ENCODE measurements at regions not wholly inside any gene's neighbourhood (a gene's known extent, or its start where the extent isn't known, plus 50 kb on each side); places are given as distances from the start of the nearest gene placed in this dataset.

- H3K4me1 ChIP-seq: no peaks in the 10 kb centered on the region
- WGBS, 2 donors (ENCODE audit: low coverage in 1 of 2): 87 to 94% methylated on average over 3 of the region's 3 CpGs
- H3K9me3 ChIP-seq: no peaks in the 10 kb centered on the region
- DNase-seq: no peak
- H3K27me3 ChIP-seq: no peaks in the 10 kb centered on the region
- intact Hi-C loops (cut with DNase I; ENCODE audit: low total_unique reads): no loop called here
- no peak overlapping the region for H3K4me3 ChIP-seq
- H3K27ac ChIP-seq: no peak overlapping the region
- H3K36me3 ChIP-seq: no peaks in the 10 kb centered on the region
- in situ Hi-C loops (cut with MboI; ENCODE audit: low pct_ligation_motif_present in 1 of 4, low pct_unique_long_range_greater_than_20kb in 1 of 4, low sequenced_read_pairs in 3 of 4): no loop called here
- no peak for TF ChIP-seq POLR2A (IDR thresholded peaks at IDR 0.05)
- TF ChIP-seq EP300 (IDR thresholded peaks at IDR 0.05; ENCODE audit: low read depth): no peak
- no peak for TF ChIP-seq CTCF (IDR thresholded peaks at IDR 0.05)
- TF ChIP-seq POLR2AphosphoS5 (IDR thresholded peaks at IDR 0.05): no peak
Measured at GRCh38 chr2:187769437-187769836, 215.2 kb upstream of the TFPI start.

- H3K4me1 ChIP-seq: no peaks in the 10 kb centered on the region
- no peak for DNase-seq
- 50 to 86% methylated on average over 1 of the region's 1 CpG for whole genome bisulfite sequencing, 2 donors (ENCODE audit: low coverage in 1 of 2)
- H3K9me3 ChIP-seq: no peaks in the 10 kb centered on the region
- no peak overlapping the region for H3K27ac ChIP-seq
- intact Hi-C loops (cut with DNase I; ENCODE audit: low total_unique reads) (no loop called here), in situ Hi-C loops (cut with MboI; ENCODE audit: low pct_ligation_motif_present in 1 of 4, low pct_unique_long_range_greater_than_20kb in 1 of 4, low sequenced_read_pairs in 3 of 4) (no loop called here)
- H3K4me3 ChIP-seq: no peak overlapping the region
- H3K36me3 ChIP-seq: no peaks in the 10 kb centered on the region
- H3K27me3 ChIP-seq: no peaks in the 10 kb centered on the region
- TF ChIP-seq POLR2A (IDR thresholded peaks at IDR 0.05): no peak
- TF ChIP-seq POLR2AphosphoS5 (IDR thresholded peaks at IDR 0.05): no peak
- no peak for TF ChIP-seq EP300 (IDR thresholded peaks at IDR 0.05; ENCODE audit: low read depth)
- TF ChIP-seq CTCF (IDR thresholded peaks at IDR 0.05): no peak
Measured at GRCh38 chr2:187774551-187775071, 220.4 kb upstream of the TFPI start.

- Histone ChIP-seq H3K9me3 (no peaks in the 10 kb centered on the region), H3K27me3 (no peaks in the 10 kb centered on the region), H3K4me1 (no peaks in the 10 kb centered on the region), H3K4me3 (no peak overlapping the region), H3K27ac (no peak overlapping the region), H3K36me3 (no peaks in the 10 kb centered on the region)
- in situ Hi-C loops (cut with MboI; ENCODE audit: low pct_ligation_motif_present in 1 of 4, low pct_unique_long_range_greater_than_20kb in 1 of 4, low sequenced_read_pairs in 3 of 4) (no loop called here), intact Hi-C loops (cut with DNase I; ENCODE audit: low total_unique reads) (no loop called here)
- DNase-seq: no peak
- 57 to 73% methylated on average over 2 of the region's 2 CpGs for WGBS, 2 donors (ENCODE audit: low coverage in 1 of 2)
- TF ChIP-seq CTCF (IDR thresholded peaks at IDR 0.05) (no peak), POLR2A (IDR thresholded peaks at IDR 0.05) (no peak), POLR2AphosphoS5 (IDR thresholded peaks at IDR 0.05) (no peak), EP300 (IDR thresholded peaks at IDR 0.05; ENCODE audit: low read depth) (no peak)
Measured at GRCh38 chr2:187775196-187775595, 221.0 kb upstream of the TFPI start.

GRCh38 chr2:187775651-187776050, 221.4 kb upstream of the TFPI start:
- no peaks in the 10 kb centered on the region for H3K9me3 ChIP-seq
- 73 to 75% methylated on average over 1 of the region's 1 CpG for WGBS, 2 donors (ENCODE audit: low coverage in 1 of 2)
- TF ChIP-seq POLR2AphosphoS5 (IDR thresholded peaks at IDR 0.05) (no peak), EP300 (IDR thresholded peaks at IDR 0.05; ENCODE audit: low read depth) (no peak), POLR2A (IDR thresholded peaks at IDR 0.05) (no peak), CTCF (IDR thresholded peaks at IDR 0.05) (no peak)
- no peak overlapping the region for H3K4me3 ChIP-seq
- DNase-seq: no peak
- no peaks in the 10 kb centered on the region for H3K36me3 ChIP-seq
- intact Hi-C loops (cut with DNase I; ENCODE audit: low total_unique reads) (no loop called here), in situ Hi-C loops (cut with MboI; ENCODE audit: low pct_ligation_motif_present in 1 of 4, low pct_unique_long_range_greater_than_20kb in 1 of 4, low sequenced_read_pairs in 3 of 4) (no loop called here)
- no peaks in the 10 kb centered on the region for H3K4me1 ChIP-seq
- no peak overlapping the region for H3K27ac ChIP-seq
- H3K27me3 ChIP-seq: no peaks in the 10 kb centered on the region
